Natural killer cell treated with Interleukin-12 subunit alpha and Interleukin-12 subunit beta and Interleukin-15 and Interleukin-18, amount 100 ng/mL, for 72 hours (primary cell): ENCODE measurements at regions not wholly inside any gene's neighbourhood (a gene's known extent, or its start where the extent isn't known, plus 50 kb on each side); places are given as distances from the start of the nearest gene placed in this dataset.

Source experiments
- ATAC-seq, 2 donors: fragments of 150-1000 bp; cut with Tn5 transposase in 1 of 2; sonication (Bioruptor Pico), chemical (Tn5 transposase) in 1 of 2; 2 replicates each; pipeline ENCODE4 v1.10.0; 2021
- DNase-seq: peaks from one replicate; pipeline ENCODE4 v3.0.0; 2022; ENCODE audit warnings: low spot score
- H3K27ac Mint-ChIP-seq, 2 donors: 1 replicate in 1 of 2; 2 replicates in 1 of 2; pipeline ENCODE4 v1.8.0; 2022; ENCODE audit warnings: mixed read lengths in 2 of 2, mild to moderate bottlenecking in 1 of 2, moderate library complexity in 1 of 2
- H3K27me3 Mint-ChIP-seq, 2 donors: 1 replicate in 1 of 2; 2 replicates in 1 of 2; pipeline ENCODE4 v1.8.0; 2022; ENCODE audit warnings: mixed read lengths in 2 of 2
- H3K36me3 Mint-ChIP-seq: one replicate; pipeline ENCODE4 v1.8.0; 2022; ENCODE audit warnings: mixed read lengths
- H3K4me1 Mint-ChIP-seq, 2 donors: 1 replicate in 1 of 2; 2 replicates in 1 of 2; pipeline ENCODE4 v1.8.0; 2022; ENCODE audit warnings: low read depth in 2 of 2, mixed read lengths in 2 of 2, mild to moderate bottlenecking in 1 of 2
- H3K4me3 Mint-ChIP-seq: one replicate; pipeline ENCODE4 v1.8.0; 2022; ENCODE audit warnings: mixed read lengths
- H3K9me3 Mint-ChIP-seq: 2 replicates; pipeline ENCODE4 v1.8.0; 2022; ENCODE audit warnings: mixed read lengths

DNA sequence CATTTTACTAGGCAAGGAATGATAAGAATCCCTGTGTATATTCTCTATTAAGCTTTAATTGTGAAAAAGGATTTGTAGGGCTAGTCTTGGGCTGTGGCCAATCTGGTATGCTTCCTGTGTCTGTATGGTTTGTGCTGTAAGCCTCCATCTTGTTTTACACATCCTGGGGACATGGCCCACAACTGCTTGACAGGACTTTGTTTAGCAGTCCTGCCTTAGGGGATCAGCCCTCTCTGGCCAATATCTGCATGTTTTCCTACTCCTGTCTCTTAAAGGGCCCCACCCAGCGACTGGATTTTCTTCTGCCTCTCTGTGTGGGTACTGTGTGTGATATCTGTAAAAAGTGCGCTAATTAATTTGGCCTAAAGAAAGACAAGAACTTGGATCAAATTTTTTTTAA, 813.2 kb downstream of the PLA2G4A start:
- no peak overlapping the region for H3K4me3 Mint-ChIP-seq
- DNase-seq (no peak), ATAC-seq (no peak)
- H3K27ac Mint-ChIP-seq = no peak overlapping the region
- no peaks in the 10 kb centered on the region for H3K27me3 Mint-ChIP-seq
- no peaks in the 10 kb centered on the region for H3K36me3 Mint-ChIP-seq
- no peaks in the 10 kb centered on the region for H3K4me1 Mint-ChIP-seq
- H3K9me3 Mint-ChIP-seq = peaks cover 21% of the 10 kb centered on the region

DNA sequence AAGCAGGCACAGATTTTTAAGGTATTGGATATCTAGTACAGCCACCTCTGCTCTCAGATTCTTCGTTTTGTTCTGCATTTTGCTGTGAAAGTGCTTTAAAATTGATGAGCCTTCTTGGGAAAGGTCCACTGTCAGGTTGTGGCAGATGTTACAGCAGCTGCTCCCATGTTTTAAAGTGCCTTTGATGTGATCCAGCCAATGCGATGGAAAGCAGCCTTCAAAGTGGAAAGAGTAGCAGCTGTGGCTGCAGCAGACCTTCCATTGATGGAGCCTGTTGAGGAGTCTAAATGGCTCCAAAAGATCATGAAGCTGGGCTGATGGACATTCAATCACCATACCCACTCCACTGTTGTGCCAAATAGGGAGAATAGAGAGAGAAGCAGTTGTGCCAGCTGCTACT, 816.9 kb downstream of the PLA2G4A start:
- H3K36me3 Mint-ChIP-seq = no peaks in the 10 kb centered on the region
- H3K27me3 Mint-ChIP-seq = no peaks in the 10 kb centered on the region
- peaks cover 9% of the 10 kb centered on the region for H3K9me3 Mint-ChIP-seq
- no peaks in the 10 kb centered on the region for H3K4me1 Mint-ChIP-seq
- H3K4me3 Mint-ChIP-seq = no peak overlapping the region
- ATAC-seq (no peak), DNase-seq (no peak)
- H3K27ac Mint-ChIP-seq = no peak overlapping the region

DNA sequence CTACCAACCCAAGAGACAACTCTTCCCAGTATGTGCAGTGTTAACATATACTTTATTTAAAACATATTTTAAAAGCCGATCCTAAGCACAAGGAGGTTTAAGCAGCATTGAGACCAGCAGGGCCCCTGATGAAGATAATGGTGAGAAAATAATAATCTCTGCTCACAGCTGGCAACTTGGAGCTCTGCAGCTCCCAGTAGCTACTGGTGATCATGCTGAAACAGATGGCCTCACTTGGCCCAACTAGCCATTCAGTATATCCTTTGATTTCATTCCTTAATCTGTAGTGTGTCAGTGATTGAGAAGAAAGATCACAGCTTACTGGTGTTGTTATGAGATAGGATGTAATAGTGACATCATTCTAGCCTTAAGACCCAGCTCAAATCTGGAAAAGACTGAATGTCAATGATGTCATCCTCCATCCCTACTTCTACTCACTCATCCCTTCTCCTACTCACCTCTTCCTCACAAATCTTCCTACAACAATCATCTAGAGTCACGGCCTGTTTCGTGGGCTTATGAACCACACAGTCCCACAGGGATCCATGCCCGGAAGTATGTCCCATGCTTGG, 817.9 kb downstream of the PLA2G4A start:
- no peaks in the 10 kb centered on the region for H3K4me1 Mint-ChIP-seq
- no peak overlapping the region for H3K27ac Mint-ChIP-seq

DNA sequence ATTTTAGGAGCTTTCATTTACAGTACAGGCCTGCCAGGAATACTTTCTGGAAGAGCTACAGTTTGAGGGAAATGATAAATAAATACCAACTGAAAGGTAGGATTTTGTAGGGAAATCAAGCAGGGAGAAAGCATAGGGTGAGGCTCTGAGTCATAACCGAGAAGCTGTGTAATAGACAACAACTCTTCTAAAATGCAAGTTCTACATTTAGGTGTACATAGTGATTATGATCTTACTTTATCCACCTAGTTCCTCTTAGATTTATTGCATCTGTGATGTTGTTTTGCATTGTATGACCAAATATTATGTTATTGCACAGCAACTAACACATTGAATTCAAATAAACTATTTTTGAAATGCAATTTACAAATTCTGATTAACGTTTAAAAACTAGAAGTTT, 819.3 kb downstream of the PLA2G4A start:
- H3K27me3 Mint-ChIP-seq = no peaks in the 10 kb centered on the region
- no peak overlapping the region for H3K4me3 Mint-ChIP-seq
- H3K27ac Mint-ChIP-seq = no peak overlapping the region
- peaks cover 9% of the 10 kb centered on the region for H3K9me3 Mint-ChIP-seq
- DNase-seq = no peak
- no peaks in the 10 kb centered on the region for H3K36me3 Mint-ChIP-seq
- no peak for ATAC-seq
- H3K4me1 Mint-ChIP-seq = no peaks in the 10 kb centered on the region

More for the DNA sequence above, 817.9 kb downstream of the PLA2G4A start:
- no peak overlapping the region for H3K4me3 Mint-ChIP-seq
- H3K36me3 Mint-ChIP-seq = no peaks in the 10 kb centered on the region
- H3K27me3 Mint-ChIP-seq = no peaks in the 10 kb centered on the region
- ATAC-seq (no peak), DNase-seq (no peak)
- peaks cover 9% of the 10 kb centered on the region for H3K9me3 Mint-ChIP-seq

DNA sequence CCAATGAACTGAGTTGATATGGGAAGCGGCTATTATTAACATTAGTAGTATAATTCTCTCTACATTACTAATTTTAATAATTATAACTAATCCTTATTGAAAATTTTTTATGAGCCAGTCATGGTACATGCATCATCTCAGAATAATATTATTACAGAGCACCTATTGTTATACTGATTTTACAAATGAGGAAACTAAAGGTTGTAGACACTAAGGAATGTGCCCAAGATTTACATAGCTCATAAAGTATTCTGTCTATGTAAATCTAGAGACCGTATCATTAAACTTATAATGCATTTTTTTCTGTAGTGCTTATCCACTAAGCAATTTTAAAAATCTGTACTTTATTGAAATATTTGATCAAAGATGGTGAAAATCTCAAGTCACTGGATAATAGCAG, 825.9 kb downstream of the PLA2G4A start:
- Mint-ChIP-seq H3K27ac (no peak overlapping the region), H3K4me3 (no peak overlapping the region), H3K4me1 (no peaks in the 10 kb centered on the region), H3K27me3 (no peaks in the 10 kb centered on the region), H3K9me3 (peaks cover 9% of the 10 kb centered on the region), H3K36me3 (peaks cover 5% of the 10 kb centered on the region)
- DNase-seq (no peak), ATAC-seq (no peak)

DNA sequence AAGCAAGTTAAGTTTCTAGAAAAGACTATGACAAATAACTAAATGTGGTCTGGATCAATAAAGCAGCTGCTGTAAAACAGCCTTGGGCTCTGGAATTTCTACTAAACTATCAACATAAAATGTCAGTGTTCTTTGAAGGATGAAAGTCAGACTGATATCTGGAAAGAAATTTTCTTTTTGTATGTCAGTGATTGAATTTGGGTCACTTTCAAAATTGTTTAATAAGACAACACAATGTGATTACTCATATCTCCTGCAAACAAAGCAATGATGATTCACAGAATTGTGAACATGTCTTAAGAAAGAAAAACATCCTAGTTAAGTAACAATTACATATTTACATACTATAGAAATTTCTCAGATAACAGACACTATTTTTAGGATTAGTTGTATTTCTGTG, 826.4 kb downstream of the PLA2G4A start:
- ATAC-seq = no peak

DNA sequence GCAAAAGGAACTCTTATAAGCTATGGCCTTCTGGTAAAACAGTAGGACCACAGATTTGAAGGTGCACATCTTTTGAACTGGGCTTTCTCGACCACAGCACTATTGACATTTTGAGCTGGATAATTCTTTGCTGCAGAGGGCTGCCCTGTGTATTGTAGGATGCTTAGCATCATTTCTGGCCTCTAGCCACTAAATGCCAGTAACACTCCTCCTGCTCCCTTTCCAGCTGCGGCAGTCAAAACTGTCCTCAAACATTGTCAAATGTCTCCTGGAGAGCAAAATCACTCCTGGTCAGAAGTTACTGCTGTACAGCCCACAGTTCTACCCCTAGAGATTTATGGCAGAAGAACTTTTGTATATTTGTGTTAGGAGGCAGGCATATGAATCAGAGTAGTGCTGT, 836.7 kb downstream of the PLA2G4A start:
- Mint-ChIP-seq H3K4me3 (no peak overlapping the region), H3K27ac (no peak overlapping the region), H3K27me3 (no peaks in the 10 kb centered on the region), H3K36me3 (no peaks in the 10 kb centered on the region), H3K9me3 (peaks cover 14% of the 10 kb centered on the region), H3K4me1 (no peaks in the 10 kb centered on the region)
- no peak for DNase-seq
- no peak for ATAC-seq

More for the DNA sequence above, 826.4 kb downstream of the PLA2G4A start:
- Mint-ChIP-seq H3K27ac (no peak overlapping the region), H3K9me3 (peaks cover 8% of the 10 kb centered on the region), H3K36me3 (peaks cover 5% of the 10 kb centered on the region), H3K27me3 (no peaks in the 10 kb centered on the region), H3K4me1 (no peaks in the 10 kb centered on the region), H3K4me3 (no peak overlapping the region)
- DNase-seq = no peak

DNA sequence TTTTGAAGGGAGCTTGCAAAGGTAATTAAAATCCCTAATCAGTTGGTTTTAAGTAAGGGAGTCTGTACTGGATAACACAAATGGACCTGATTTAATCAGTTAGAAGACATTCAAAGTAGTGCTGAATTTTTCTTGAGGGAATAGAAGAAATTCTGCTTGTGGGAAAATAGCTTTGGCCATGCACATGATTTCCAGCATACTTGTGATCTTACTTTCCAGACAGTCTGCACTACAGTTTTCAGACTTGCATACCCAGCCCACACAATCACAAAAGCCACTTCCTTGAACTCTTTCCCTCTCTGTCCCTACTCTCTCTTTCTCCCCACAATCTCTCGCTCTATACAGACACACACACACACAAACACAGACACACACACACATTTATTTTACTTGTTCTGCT, 852.1 kb downstream of the PLA2G4A start:
- H3K27ac Mint-ChIP-seq = no peak overlapping the region
- no peak for DNase-seq
- H3K4me3 Mint-ChIP-seq = no peak overlapping the region
- peaks cover 10% of the 10 kb centered on the region for H3K9me3 Mint-ChIP-seq
- no peaks in the 10 kb centered on the region for H3K36me3 Mint-ChIP-seq
- H3K4me1 Mint-ChIP-seq = no peaks in the 10 kb centered on the region
- ATAC-seq = no peak
- H3K27me3 Mint-ChIP-seq = no peaks in the 10 kb centered on the region

DNA sequence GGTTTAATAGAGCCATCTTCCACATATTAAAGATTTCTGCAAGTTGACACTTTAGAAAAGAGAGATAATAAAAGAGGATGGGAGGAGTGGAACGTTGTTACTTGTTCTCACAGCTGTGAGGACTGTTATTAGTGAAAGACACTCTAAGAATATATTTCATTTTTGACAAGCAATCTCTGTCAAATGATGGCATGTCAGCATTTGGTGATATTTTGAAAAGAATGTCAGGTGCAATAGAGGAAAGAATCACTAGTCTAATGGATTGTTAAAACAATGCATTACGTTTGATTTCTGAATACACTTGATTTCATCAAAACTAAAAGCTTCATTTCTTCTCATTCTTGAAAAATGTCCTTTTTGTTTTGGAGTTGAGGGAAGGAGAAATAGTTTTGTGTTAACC, 853.4 kb downstream of the PLA2G4A start:
- H3K27ac Mint-ChIP-seq = no peak overlapping the region
- DNase-seq (no peak), ATAC-seq (no peak)
- no peaks in the 10 kb centered on the region for H3K36me3 Mint-ChIP-seq
- H3K4me1 Mint-ChIP-seq = no peaks in the 10 kb centered on the region
- H3K27me3 Mint-ChIP-seq = no peaks in the 10 kb centered on the region
- peaks cover 10% of the 10 kb centered on the region for H3K9me3 Mint-ChIP-seq
- H3K4me3 Mint-ChIP-seq = no peak overlapping the region

DNA sequence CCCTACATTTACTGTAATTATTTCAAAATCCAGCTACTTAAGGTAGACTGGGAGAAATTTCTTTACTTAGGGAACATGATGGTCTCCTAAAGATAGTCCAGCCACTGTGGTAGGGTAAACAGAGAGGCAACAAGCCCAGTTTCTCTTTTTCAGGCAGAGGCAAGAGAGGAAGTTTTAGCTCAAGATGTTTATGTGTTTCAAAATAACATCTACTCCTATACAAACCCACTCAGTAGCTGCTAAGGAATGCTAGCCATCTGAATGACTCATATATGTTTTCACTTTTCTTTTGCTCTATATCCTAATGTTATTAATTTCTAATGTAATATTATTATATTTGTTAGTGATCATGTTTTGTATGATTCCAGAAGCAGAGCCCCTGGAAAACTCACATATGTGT, 856.6 kb downstream of the PLA2G4A start:
- DNase-seq = no peak

DNA sequence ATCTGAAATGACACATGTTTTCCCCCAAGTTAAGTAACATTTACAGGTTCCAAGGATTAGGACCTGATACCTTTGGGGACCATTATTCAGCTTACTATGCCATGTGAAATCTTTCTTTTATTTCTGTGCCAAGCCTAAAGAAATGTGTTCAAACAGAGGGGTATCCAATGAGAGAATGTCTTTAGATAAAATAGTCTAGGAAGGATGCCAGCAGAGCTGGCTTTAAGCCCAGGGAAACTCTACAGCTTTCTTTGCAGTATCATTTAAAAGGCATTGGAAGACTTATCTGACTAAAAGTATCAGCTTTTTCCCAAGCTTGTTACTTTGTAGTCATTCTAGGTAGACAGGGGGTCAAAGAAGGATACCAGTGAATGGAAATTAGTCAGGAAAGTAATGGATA, 860.4 kb downstream of the PLA2G4A start:
- no peak for ATAC-seq
- H3K4me3 Mint-ChIP-seq = no peak overlapping the region
- peaks cover 25% of the 10 kb centered on the region for H3K9me3 Mint-ChIP-seq
- H3K27me3 Mint-ChIP-seq = no peaks in the 10 kb centered on the region
- H3K36me3 Mint-ChIP-seq = peaks cover 6% of the 10 kb centered on the region
- no peak for DNase-seq
- no peak overlapping the region for H3K27ac Mint-ChIP-seq
- H3K4me1 Mint-ChIP-seq = no peaks in the 10 kb centered on the region

More for the DNA sequence above, 856.6 kb downstream of the PLA2G4A start:
- Mint-ChIP-seq H3K36me3 (peaks cover 2% of the 10 kb centered on the region), H3K4me1 (no peaks in the 10 kb centered on the region), H3K4me3 (no peak overlapping the region), H3K9me3 (peaks cover 14% of the 10 kb centered on the region), H3K27ac (no peak overlapping the region), H3K27me3 (no peaks in the 10 kb centered on the region)
- no peak for ATAC-seq

DNA sequence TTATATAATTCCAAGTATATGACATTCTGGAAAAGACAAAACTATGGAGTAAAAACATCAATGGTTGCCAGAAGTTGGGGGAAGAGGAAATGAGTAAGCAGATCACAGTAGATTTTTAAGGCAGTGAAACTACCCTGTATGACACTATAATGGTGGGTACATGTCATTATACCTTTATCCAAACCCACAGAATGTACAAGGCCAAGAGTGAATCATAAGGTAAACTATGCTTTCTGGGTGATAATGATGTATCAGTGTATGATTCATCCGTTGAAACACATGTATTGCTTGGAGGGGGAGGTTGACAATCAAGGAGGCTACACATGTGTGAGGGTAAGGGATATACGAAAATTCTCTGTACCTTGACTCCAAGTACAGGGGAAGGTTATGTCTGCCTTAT, 862.7 kb downstream of the PLA2G4A start:
- DNase-seq = no peak
- no peak for ATAC-seq
- peaks cover 6% of the 10 kb centered on the region for H3K36me3 Mint-ChIP-seq
- no peak overlapping the region for H3K27ac Mint-ChIP-seq
- peaks cover 21% of the 10 kb centered on the region for H3K9me3 Mint-ChIP-seq
- no peaks in the 10 kb centered on the region for H3K4me1 Mint-ChIP-seq
- H3K4me3 Mint-ChIP-seq = no peak overlapping the region
- no peaks in the 10 kb centered on the region for H3K27me3 Mint-ChIP-seq

DNA sequence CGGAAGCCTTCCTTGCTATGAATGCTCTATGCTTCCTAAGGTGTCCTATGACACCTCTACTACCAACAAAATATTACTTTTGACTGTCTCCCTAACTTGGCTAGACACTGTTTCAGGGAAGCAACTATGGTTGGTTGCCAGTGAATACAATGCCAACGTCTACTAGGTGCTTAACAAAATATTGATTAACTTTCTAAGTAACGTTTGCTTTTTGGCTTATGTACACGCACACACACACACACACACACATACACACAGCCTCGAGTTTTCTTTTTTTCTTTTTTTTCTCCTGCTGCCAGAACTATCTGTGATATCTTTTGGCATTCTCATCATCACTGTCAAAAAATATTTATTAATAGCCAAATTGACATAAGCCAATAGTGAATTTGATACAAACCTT, 864.0 kb downstream of the PLA2G4A start:
- H3K4me3 Mint-ChIP-seq = no peak overlapping the region
- ATAC-seq = no peak

DNA sequence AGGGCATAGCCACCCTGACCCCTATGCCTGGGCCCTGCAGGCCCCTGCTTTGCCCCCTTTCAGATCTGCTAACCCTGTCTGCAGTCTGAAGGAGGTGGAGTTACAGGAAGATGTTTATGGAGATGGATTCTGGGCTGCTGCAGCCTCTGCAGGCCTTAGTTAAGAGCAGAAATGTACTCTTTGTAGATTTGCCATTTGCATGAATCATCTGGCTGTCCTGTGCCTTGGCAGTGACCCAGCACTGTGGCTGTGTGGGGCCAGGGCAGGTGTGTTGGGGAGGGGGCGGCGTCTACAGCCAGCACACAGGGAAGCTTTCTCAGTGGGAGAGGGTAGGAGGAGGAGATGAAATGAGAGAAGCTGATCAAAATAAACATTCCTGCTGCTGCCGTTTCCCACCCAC, 867.3 kb downstream of the PLA2G4A start:
- H3K36me3 Mint-ChIP-seq = no peaks in the 10 kb centered on the region
- no peak overlapping the region for H3K27ac Mint-ChIP-seq
- DNase-seq (no peak), ATAC-seq (no peak)
- no peaks in the 10 kb centered on the region for H3K4me1 Mint-ChIP-seq
- peaks cover 27% of the 10 kb centered on the region for H3K9me3 Mint-ChIP-seq
- H3K4me3 Mint-ChIP-seq = no peak overlapping the region
- no peaks in the 10 kb centered on the region for H3K27me3 Mint-ChIP-seq

More for the DNA sequence above, 864.0 kb downstream of the PLA2G4A start:
- no peak for DNase-seq
- Mint-ChIP-seq H3K27me3 (no peaks in the 10 kb centered on the region), H3K9me3 (peaks cover 27% of the 10 kb centered on the region), H3K27ac (no peak overlapping the region), H3K36me3 (peaks cover 6% of the 10 kb centered on the region), H3K4me1 (no peaks in the 10 kb centered on the region)
